Retinal pigment epithelial cell (primary cell): ENCODE measurements at regions not wholly inside any gene's neighbourhood (a gene's known extent, or its start where the extent isn't known, plus 50 kb on each side); places are given as distances from the start of the nearest gene placed in this dataset.

ENCODE experiments used
- DNase-seq: peaks from one replicate; pipeline ENCODE4 v3.0.0-alpha.2; 2010; ENCODE audit warnings: low read depth
- H3K4me3 ChIP-seq: 2 replicates; pipeline ENCODE4 v1.5.1; 2011; ENCODE audit warnings: mild to moderate bottlenecking, low read length, control low read depth, moderate library complexity
- TF ChIP-seq, protein P1 (sequence below): conservative IDR thresholded peaks from 2 replicates; pipeline ENCODE4 v1.5.1; 2011; ENCODE audit warnings: low read depth, low read length, control low read depth, inconsistent platforms

DNA sequence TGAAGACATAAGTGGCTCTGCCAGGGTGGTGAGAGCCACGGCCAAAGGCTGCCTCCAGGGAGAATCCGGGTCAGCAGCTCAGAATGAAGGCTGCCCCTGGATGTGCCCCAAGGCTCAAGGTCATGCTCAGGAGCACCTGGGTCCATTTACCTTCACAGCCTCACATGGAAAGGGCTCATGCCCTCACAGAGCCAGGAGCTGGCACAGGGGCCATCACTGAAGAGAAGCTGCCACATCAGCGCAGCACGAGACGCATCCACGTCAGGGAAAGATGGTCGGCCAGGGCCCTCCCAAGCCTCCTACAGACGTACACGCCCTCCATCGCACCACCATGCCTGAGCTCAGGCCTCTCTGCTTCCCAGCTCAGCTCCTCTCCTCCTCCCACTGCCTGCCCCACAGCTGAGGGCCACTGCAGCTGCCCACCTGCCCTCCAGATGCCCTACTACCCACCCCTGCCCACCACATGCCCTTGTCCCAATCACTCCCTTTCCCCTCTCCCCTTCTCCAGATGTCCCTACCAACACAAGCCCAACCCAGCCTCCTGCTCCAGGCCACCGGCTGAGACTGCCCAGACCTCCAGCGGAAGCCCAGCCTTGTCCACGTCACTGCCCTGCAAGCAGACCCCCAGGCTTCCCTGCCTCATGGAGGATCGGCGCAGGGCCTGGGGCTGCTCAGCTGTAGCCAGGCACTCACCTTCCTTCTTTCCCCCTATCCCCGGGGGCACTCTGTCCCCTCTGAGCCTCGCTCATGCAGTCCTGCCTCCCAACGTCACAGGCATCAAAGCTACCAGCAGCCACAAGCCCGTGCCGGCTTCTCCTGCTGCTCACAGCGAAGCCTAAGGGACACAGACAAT, 144.1 kb downstream of the SHANK2 start:
- no peak for DNase-seq

GRCh38 chr11:71106671-71107070, 145.7 kb downstream of the SHANK2 start:
- no peak overlapping the region for H3K4me3 ChIP-seq
- DNase-seq, result no peak
- TF ChIP-seq, protein P1, sequence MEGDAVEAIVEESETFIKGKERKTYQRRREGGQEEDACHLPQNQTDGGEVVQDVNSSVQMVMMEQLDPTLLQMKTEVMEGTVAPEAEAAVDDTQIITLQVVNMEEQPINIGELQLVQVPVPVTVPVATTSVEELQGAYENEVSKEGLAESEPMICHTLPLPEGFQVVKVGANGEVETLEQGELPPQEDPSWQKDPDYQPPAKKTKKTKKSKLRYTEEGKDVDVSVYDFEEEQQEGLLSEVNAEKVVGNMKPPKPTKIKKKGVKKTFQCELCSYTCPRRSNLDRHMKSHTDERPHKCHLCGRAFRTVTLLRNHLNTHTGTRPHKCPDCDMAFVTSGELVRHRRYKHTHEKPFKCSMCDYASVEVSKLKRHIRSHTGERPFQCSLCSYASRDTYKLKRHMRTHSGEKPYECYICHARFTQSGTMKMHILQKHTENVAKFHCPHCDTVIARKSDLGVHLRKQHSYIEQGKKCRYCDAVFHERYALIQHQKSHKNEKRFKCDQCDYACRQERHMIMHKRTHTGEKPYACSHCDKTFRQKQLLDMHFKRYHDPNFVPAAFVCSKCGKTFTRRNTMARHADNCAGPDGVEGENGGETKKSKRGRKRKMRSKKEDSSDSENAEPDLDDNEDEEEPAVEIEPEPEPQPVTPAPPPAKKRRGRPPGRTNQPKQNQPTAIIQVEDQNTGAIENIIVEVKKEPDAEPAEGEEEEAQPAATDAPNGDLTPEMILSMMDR, result no peak

More for the DNA sequence above, 144.1 kb downstream of the SHANK2 start:
- no peak overlapping the region for H3K4me3 ChIP-seq
- TF ChIP-seq, protein P1, result no peak

GRCh38 chr11:71103266-71103665, 149.1 kb downstream of the SHANK2 start:
- no peak overlapping the region for H3K4me3 ChIP-seq
- TF ChIP-seq, protein P1, result no peak
- no peak for DNase-seq

GRCh38 chr11:71102251-71102995, 150.0 kb downstream of the SHANK2 start:
- no peak overlapping the region for H3K4me3 ChIP-seq
- TF ChIP-seq, protein P1, result no peak
- DNase-seq, result no peak

DNA sequence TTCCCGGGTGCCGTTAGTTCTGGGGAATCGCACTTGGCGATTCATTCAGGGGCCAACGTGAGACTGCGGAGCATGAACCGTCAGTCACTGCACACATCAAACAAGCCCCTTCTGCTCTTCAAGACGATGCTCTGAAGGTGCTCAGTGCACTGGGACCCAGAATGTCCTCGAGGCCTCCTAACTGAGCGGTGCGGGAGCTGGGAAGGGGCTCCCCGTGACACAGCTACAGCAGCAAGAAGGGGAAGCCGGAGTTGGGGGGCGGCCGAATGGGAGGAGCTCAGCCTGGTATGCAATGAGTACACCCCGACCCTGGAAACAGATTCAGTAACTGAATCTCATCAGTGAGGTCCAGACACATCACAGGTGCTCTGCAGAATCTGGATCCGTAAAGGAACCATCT, 150.8 kb downstream of the SHANK2 start:
- no peak for DNase-seq
- TF ChIP-seq, protein P1, result no peak
- H3K4me3 ChIP-seq, result no peak overlapping the region

- DNase-seq, result no peak
- TF ChIP-seq, protein P1, result no peak
- H3K4me3 ChIP-seq, result no peak overlapping the region
These were observed 151.3 kb downstream of the SHANK2 start for GRCh38 chr11:71101046-71101445.
